C4-2B (cell line): ENCODE measurements at regions not wholly inside any gene's neighbourhood (a gene's known extent, or its start where the extent isn't known, plus 50 kb on each side); places are given as distances from the start of the nearest gene placed in this dataset.
A peak's percentile ranks its signal among the peaks of the same experiment; 100 is the strongest.

Experiments
- H3K27ac ChIP-seq: fragments of 450-650 bp; 2 replicates; pipeline ENCODE4 v1.5.1; 2017
- ZFX ChIP-seq: fragments of 450-650 bp; IDR thresholded peaks from 2 replicates; pipeline ENCODE4 v1.6.1; 2017
- TF ChIP-seq, protein P1 (sequence below): fragments of 450-650 bp; conservative IDR thresholded peaks from 2 replicates; pipeline ENCODE4 v1.5.1; 2017; ENCODE audit warnings: mild to moderate bottlenecking

GRCh38 chr7:22555476-22555875 is 55.5 kb upstream of the STEAP1B start:
- TF ChIP-seq ZFX: no peak
- TF ChIP-seq, protein P1, sequence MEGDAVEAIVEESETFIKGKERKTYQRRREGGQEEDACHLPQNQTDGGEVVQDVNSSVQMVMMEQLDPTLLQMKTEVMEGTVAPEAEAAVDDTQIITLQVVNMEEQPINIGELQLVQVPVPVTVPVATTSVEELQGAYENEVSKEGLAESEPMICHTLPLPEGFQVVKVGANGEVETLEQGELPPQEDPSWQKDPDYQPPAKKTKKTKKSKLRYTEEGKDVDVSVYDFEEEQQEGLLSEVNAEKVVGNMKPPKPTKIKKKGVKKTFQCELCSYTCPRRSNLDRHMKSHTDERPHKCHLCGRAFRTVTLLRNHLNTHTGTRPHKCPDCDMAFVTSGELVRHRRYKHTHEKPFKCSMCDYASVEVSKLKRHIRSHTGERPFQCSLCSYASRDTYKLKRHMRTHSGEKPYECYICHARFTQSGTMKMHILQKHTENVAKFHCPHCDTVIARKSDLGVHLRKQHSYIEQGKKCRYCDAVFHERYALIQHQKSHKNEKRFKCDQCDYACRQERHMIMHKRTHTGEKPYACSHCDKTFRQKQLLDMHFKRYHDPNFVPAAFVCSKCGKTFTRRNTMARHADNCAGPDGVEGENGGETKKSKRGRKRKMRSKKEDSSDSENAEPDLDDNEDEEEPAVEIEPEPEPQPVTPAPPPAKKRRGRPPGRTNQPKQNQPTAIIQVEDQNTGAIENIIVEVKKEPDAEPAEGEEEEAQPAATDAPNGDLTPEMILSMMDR: no peak
- H3K27ac ChIP-seq: no peak overlapping the region

DNA sequence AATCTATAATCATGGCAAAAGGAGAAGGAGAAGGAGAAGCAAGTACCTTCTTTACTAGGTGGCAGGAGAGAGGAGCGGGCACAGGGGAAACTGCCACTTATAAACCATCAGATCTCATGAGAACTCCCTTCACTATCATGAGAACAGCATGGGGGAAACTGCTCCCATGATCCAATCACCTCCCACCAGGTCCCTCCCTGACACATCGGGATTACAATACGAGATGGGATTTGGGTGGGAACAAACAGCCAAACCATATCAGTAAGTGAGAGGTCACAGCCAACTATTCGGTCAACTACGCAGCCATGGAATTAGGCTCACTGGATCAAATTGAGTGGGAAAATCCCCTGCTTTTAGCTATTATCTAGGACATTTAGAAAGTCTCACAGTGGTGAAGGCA is 54.2 kb upstream of the STEAP1B start:
- TF ChIP-seq, protein P1: no peak
- no peak for TF ChIP-seq ZFX
- H3K27ac ChIP-seq: no peak overlapping the region

DNA sequence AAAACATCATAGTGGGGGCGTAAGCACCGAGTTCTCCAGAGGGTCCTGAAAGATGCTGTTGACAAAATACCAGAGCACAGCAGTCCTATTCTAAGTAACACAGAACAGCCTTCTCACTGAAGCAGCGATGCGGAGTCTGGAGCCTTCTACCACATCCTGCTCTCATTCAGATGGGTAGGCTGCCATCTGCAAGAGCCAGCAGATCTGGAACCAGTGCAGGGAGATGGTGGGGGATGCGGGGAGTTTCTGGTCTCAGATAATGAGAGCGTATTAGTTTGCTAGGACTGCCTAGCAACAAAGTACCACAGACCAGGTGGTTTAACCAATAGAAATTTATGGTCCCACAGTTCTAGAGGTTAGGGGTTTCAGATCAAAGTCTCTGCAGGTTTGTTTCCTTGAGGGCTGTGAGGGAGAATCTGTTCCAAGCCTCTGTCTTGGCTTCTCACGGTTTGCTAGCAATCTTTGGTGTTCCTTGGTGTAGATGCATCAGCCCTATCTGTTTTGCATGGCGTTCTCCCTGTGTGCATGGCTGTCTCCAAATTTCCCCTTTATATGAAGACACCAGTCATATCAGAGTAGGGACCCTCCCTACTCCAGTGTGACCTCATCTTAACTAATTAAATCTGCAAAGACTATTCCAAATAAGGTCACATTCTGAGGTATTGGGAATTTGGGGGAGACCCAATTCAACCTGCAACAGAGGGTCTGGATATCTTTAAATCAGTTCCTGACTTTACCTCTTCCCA is 52.0 kb upstream of the STEAP1B start:
- no peak for TF ChIP-seq ZFX
- TF ChIP-seq, protein P1: no peak

DNA sequence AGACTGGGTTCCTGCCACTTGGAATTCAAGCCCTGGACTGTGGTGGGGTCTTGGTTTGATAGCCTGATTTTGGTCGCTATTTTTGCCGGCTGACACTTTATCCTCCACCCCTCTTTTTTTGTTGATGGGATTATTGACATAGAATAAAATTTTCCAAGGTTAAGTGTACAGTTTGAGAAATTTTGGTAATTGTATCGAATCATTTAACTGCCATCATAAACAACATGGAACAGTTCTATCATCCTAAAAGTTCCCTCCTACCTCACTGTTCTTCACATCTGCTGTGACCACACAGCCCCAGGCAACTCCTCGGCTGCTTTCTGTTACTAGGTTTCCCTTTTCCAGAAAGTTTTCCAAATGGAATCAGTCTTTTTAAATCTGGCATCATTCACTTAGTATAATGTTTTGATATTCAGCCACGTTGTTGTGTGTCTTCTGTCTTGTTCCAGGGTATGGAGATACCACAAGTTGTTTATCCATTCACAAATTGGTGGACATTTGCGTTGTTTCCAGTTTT is 50.6 kb upstream of the STEAP1B start:
- no peak overlapping the region for H3K27ac ChIP-seq
- TF ChIP-seq ZFX: no peak
- TF ChIP-seq, protein P1: peak; percentile 35

More for the DNA sequence above, 52.0 kb upstream of the STEAP1B start:
- no peak overlapping the region for H3K27ac ChIP-seq

DNA sequence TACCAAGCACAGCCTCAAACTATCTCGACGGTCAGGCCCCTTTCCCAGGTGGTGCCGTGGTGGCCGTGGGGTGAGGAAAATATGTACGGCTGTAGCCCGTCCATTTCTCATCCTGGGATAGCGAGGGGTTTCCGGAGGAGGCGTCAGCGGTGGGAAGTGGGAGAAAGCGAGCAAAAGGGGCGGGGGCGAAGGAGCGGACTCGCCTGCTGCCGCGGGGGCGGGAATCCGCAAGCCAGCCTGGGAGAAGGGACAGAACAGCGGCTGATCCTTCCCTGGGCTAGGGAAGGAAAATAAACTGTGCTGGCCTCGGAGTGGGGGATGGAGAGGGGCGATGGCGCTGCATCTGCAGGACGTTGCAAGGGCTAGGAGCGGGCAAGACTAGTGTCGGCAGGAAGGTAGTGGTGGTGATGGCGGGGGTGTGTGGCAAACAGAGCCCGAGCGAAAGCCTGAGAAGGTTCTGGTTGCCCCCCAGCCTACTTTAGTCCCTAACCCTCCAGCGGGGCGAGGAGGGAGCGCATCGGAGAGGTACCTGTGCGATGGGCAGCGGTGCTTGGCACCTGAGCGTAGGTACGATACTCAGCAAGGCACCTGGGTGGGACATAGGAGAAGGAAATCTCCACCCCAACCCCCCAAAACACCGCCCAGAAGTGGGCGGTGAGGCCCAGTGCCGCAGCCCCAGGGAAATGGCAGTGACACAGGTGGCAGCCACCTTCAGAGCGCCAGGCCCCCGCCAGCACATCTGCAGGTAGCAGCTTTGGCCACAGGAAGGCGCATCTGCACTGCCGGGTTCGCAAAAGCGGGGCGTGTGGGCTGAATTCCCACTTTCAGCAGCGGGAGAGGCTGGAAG is 49.9 kb upstream of the STEAP1B start:
- no peak overlapping the region for H3K27ac ChIP-seq
- TF ChIP-seq, protein P1: peak; percentile 68
- TF ChIP-seq ZFX: no peak
